ENCODE measurements at regions not wholly inside any gene's neighbourhood (a gene's known extent, or its start where the extent isn't known, plus 50 kb on each side); places are given as distances from the start of the nearest gene placed in this dataset.

DNA sequence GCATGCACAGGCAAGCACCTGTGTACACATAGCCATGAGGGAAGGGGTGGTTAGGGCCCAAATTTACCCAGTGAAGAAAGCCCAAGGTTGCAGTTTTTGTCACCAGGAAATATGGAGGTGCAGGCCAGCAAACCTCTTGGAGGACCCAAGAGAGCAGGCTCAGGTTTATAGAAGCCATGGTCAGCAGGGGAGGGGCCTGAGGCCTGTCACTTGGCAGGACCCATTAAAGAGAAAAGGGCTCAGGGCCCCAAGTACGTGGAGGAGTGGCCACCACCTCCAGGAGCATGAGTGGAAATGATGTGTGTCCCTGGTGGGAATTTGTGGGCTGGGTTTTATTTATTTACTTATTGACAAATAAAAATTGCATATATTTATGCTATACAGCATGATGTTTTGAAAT, 192.9 kb downstream of the HAUS1 start:
- DNase-seq, result no peak

DNA sequence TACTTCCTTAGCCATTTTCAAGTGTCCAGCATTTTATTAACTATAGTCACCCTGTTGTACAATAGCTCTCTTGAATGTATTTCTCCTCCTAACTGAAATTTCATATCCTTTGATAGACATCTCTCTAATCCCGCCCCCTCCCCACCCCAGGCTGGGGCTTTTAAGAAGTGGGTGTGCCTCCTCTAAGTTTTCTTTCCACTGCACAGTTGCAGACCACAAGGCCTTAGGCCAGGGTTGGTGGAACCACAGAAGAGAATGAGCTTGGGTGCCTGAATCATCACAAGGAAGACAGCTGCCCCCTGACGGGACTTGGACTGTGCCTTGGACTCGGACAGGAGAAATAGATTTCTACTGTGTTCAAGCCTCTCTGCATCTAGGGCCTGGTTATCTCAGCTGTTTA, 193.4 kb downstream of the HAUS1 start:
- no peak for DNase-seq

DNA sequence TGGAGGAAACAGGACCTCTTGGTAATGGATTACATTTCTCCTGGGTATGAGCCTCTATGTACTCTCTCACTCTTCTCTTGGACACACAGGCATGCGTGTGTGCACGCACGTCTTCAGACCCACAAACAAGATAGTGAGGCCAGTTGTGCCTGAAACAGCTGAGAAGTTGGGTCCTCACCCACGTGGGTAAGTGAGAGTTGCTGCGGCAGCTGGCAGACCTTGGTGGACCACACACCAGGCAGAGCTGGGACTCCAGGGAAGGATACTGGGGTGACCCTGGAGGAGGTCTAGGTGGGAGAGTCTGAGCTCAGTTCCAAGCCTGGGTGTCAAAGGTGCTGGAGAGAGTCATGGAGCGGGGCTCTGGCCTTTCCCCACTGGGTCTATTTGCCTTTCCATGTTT, 194.3 kb downstream of the HAUS1 start:
- no peak for DNase-seq

GRCh38 chr18:46299465-46300008, 195.4 kb downstream of the HAUS1 start:
- DNase-seq, result no peak

DNA sequence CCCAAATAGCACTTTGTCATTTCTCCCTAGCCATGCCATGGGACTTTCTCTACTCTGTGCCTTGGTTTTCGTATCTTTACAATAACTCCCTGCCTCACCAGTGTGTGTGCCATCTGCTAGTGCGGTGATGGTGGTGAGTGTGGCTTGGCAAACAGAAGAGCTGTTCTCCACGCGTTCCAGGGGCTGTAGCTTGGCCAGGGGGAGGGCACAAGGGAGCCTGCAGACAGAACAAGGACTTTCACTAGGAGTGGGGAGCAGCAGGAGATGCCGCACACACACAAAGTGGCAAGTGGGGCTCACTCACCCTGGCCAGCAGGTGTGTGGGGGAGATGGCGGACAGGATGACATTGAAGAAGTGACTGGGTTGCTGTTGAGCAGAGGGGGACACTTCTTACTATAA, 196.9 kb downstream of the HAUS1 start:
- no peak for DNase-seq

- DNase-seq, result no peak
Measured at GRCh38 chr18:46301571-46301970, 197.4 kb downstream of the HAUS1 start.

DNA sequence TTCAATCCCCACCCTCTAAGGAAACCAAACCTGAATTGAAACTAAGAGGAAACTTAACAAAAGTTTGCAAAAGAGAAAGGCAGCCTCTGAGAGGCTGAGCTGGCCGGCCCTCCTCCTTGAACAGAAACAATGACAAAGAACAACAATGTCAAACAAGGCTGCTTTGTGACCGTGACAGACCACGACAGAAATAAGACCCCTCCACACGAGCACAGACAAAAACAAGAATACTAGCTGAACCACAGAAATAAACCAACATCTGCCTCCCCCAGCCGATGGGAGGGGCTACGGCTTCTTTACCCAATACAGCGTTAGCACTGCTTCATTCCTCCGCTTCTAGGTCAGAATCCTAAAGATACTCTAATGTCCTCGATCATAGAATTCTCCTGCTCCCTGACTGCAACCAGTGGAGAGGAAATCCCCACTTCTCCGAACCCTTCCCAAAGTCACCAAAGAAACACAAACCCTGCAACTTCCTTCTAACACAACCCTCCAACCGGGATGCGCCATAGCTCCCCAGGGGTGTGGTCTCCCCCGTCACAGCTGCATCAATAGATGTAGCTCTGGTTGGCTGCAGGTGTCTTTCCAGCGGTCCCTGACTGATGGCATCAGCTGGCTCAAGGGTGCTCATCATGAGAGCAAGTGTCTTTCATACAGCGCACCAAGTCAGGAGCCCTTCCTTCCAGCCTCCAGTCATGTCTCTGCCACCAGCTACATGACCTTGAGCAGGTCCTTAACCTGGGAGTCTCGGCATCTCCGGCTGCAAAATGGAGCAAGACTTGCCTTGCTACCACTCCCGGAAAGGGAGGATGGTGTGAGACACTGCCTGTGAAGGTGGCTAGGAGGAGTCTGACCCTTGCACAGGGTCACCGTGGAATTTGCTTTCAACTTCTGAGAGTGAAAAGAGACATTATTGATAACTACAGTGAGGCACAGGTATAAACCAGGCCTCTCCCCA, 198.6 kb downstream of the HAUS1 start:
- no peak for DNase-seq

DNA sequence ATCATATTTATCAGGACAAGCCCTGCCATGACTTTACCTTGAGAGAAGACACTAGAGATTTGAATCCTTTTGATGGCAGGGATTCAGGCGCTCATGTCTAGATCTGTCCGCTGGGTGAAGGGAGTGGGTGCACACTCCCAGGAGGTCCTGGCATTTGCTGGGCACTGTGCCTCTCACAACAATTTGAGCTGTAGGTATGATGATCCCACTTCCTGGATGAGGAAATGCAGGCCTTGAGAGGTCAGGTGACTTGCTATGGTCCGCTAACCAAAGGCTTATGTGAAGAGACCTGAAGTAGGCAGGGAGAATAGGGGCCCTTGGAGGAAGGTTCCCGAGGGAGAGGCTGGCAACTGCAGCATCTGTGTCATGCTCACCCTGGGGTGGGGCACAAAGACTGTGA, 206.1 kb downstream of the HAUS1 start:
- DNase-seq, result no peak

GRCh38 chr18:46310675-46311345, 206.6 kb downstream of the HAUS1 start:
- no peak for DNase-seq

DNA sequence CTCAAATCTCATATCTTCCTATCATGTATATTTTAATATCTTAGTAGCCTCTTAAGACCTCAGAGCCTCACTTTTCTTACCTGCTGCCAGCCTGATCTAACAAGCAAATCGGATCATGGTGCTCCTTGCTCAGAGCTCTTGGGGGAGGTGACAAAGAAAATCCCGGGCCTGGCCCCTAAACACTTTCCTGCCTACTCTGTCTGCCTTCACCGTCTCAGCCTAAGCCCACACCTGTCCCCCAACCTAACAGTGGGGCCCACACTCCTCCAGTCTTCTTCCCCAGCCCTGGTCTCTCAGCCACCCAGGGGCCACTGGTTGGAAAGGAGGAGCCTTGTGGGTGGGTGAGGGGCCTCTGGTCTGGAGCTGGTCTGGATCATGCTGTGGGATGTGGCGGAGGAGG, 207.3 kb downstream of the HAUS1 start:
- DNase-seq, result no peak

DNA sequence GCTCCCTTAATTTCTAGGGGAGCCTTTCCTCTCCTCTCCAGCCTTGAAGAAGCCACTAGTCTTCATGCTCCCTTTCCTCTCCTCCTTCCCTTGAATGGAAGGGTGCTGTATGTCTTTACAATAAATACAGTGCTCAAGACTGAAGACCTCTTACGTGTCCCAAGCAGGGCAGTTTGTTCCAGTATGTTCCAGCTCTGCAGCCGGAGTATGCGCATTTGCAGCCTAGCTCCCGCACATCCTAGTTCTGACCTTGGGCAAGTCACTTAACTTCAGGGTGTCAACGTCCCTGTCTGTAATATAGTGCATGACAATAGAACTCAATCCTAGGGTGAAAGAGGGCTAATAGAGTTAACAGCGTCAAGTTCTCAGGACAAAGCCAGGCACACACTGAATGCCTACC, 208.0 kb downstream of the HAUS1 start:
- DNase-seq, result no peak

DNA sequence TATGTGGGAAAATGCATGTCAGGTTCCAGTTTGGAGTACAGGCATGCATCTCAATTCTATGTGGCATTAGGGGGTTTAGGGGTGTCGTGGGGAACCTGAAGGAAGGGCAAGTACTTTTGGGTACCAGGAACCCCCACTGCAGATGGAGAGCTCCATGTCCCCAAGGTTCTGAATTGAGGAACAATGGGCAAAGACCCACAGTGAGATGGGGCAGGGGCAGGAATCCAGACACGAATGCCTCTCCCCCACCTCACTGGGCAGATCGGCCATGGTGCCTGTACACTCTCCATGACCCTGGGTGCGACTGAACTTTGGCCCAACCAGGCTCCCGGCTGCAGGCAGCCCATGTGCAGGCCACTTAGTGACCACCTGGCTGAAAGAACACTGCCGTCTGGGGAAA, 209.3 kb downstream of the HAUS1 start:
- no peak for DNase-seq

DNA sequence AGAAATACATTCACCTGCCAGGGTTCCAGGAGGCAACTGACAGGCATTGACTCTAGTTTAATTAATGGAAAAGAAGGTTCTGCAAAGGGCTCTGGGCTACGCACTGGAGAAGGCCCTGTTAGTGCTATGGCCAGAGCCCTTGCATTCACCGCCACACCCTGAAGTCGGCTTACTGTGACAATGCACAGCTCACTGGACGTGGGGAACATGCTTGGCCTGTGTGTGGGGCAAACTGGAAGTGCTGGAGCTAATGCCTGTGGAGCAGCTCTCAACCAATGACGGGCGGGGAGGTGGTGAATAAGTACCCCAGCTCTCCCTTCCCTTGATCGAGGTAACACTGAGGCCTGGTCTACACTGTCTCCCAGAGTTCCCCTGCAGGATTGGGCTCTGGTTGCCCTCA, 209.8 kb downstream of the HAUS1 start:
- no peak for DNase-seq

- DNase-seq, result no peak
Measured at GRCh38 chr18:46315161-46315560, 211.0 kb downstream of the HAUS1 start.

DNA sequence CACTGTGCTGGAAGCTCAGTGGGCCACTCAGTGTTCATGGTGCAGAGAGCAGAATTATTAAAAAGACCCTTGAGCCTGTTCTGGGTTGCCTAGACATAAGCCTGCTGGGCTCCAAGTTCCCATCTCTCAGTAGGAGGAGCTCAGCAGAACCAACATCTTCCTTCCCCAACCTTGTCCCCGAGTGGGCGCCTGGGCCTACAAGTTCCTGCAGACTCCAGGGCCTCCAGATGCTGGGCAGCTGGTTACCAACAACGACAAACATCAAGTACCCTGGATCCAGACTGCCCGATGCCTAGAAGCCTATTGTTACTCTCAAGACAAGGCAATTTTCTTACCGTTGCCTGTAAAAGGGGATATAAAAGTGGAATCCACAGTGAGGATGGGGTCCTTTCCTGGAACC, 214.2 kb downstream of the HAUS1 start:
- DNase-seq, result no peak

- DNase-seq, result peak; percentile 58
Measured at GRCh38 chr18:46319783-46320182, 215.6 kb downstream of the HAUS1 start.

GRCh38 chr18:46320297-46320696, 216.1 kb downstream of the HAUS1 start:
- DNase-seq, result peak; percentile 4

- peak; percentile 88 for DNase-seq
Measured at GRCh38 chr18:46320928-46321711, 216.9 kb downstream of the HAUS1 start.

- peak; percentile 56 for DNase-seq
Measured at GRCh38 chr18:46321955-46322354, 217.8 kb downstream of the HAUS1 start.

DNA sequence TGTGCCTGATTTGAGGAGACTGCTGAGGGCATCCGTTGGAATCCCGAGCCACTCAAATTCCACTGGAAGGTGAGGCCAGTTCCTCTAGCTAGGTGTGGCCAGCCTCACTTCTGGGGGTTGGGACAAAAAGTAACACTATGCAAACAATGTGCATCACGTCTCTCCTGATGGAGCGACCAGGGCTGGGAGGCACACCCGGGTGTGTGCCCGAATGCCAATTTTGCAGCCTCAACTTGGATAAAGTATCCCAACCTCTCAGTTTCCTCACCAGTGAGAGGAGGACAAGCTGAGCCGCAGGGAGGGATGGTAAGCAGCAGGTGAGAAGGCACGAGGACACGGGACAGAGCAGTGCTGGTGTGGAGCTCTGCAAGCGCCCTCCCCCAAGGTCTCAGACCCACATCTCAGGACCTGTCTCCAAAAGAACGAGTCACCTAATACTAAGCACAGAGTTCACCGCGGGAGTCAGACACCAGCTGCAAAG, 218.3 kb downstream of the HAUS1 start:
- DNase-seq, result peak; percentile 30

GRCh38 chr18:46322941-46323340, 218.8 kb downstream of the HAUS1 start:
- DNase-seq, result no peak

DNA sequence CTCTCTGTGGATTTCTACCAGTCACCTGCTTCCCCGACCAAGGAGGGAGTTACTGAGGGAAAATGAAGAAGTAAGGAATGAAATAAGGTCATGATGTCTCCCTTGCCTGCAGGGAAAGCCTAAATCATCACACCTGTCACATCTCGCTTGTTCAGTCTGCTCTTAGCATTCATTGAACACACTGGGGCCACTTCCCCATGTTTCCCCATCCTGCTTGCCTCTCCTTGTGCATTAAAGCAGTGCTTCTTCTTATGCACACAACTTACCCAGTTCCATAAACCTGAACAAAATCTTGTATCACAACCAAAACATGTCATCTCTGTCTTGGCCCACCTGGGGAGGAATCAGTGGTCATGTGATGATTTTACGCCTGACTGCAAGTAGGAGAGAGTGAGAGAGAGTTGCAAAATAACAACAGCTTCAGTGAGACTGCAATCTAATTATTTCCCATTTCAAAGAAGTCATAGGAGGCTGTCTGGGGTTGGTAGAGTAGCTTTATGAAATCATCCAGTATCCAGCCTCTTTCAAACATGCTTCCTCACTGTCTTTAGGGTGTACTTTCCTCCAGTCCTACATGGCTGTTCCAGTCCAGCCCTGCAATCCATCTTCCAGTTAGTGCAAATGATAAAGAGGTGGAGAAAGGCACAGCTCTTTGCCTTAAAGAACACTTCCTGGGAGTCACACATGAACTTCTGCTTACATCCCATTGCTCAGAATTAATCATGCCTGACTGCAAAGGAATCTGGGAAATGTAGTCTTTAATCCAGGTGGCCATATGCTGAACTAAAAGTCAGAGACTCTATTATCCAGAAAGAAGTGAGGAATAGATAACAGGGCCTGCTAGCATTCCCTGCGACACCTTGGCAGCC, 220.1 kb downstream of the HAUS1 start:
- DNase-seq, result peak; percentile 65

All from fibroblast of skin of right biceps (primary cell).